Medulla oblongata (tissue), 1 donor: ENCODE measurements at regions not wholly inside any gene's neighbourhood (a gene's known extent, or its start where the extent isn't known, plus 50 kb on each side); places are given as distances from the start of the nearest gene placed in this dataset.
"Not testable (repeated sequence)": the region's sequence is repeated elsewhere in the genome, so short reads cannot be mapped to it uniquely, and the experiment has no call there.

Experiments used
- DNase-seq: peaks from one replicate; pipeline ENCODE4 v3.0.0-alpha.2; 2015; ENCODE audit errors: extremely low spot score

GRCh38 chrY:8820032-8820431 is 517.2 kb upstream of the TSPY4 start:
- DNase-seq, result no peak

DNA sequence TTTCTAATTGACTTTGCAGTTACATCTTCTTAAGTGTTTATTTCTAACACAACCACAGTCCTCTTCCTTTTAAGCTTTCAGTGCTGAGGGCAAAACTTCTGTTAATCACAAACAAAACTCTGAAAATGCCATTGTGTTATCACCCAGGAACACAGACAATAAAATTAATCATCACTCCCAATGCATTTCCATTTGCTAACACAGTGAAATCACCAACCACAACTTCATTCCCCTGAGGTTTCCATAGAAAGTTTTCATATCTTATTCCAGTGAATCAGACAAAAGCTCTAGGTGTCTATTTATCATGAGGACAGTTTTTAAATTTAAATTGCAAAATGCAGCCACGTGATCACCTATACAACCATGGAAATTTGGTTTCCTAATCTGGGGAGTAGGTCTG is 516.2 kb upstream of the TSPY4 start:
- DNase-seq, result no peak

GRCh38 chrY:8852278-8852677 is 485.0 kb upstream of the TSPY4 start:
- no peak for DNase-seq

DNA sequence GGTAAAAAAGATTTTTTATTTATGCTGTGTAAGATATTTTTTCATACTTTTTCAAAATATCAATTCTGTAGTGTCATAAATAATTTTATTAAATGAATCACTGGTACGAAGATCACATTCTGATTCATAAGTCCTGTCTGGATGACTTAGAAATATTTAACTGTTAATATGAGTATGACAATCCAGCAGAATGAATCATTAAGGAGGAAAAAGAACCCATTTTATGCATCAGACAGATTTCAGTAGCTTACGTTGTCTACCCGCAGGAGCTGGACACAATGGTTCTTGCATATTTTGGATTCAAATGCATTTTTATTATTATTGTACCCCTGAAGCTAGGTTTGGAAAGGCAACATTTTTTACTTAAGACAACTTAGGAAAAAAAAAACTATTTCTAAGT is 448.9 kb upstream of the TSPY4 start:
- DNase-seq, result no peak

GRCh38 chrY:8897876-8898275 is 439.4 kb upstream of the TSPY4 start:
- no peak for DNase-seq

- no peak for DNase-seq
Measured at GRCh38 chrY:8905141-8905540, 432.1 kb upstream of the TSPY4 start.

DNA sequence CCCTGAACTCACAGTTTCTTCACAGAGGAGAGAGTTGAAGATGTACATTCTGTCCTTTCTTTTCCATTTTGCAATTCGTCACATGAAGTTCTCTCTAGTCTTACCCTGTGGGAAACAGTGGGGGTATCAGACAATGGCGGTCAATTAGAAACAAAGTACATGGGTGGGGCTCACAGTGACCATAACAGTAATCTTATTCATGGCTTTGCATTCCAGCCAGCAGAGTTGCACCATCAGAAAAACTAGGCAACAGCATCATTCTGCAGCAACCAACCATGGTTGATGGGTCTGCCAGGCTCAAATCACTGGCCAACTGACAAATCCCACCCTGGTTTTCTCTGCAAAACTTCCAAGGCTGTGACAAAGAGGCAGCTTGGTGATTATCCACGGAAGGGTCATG is 414.7 kb upstream of the TSPY4 start:
- not testable (repeated sequence) for DNase-seq
